ENCODE measurements at regions not wholly inside any gene's neighbourhood (a gene's known extent, or its start where the extent isn't known, plus 50 kb on each side); places are given as distances from the start of the nearest gene placed in this dataset.

DNA sequence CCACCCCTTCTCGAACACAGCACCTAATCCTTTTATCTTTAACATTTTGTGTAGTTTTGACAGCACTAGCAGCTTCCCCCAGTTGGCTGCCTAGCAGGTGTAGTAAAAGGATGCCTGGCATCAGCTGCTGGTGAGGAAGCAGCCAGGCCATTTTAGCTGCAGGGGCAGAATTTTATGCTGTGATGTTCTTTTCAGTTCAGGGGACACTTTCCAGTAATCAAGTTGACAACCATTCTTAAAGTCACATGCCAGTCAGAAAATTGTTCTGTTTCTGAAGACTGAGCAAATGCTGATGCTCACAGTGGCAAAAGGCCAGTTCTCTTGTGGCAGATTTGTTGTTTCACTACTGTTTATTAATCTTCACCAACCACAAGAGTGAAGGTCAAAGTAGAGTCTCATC, 570.8 kb downstream of the CCDC85A start:
- no peak for TF ChIP-seq TAF1 (IDR thresholded peaks at IDR 0.05; ENCODE audit: borderline replicate concordance, low read depth, low read length)
- TF ChIP-seq POLR2A (IDR thresholded peaks at IDR 0.05; ENCODE audit: low read depth, low read length): no peak

Measured in GM12892 (cell line).